Lower leg skin (tissue), 4 donors: ENCODE measurements at regions not wholly inside any gene's neighbourhood (a gene's known extent, or its start where the extent isn't known, plus 50 kb on each side); places are given as distances from the start of the nearest gene placed in this dataset.

Experiments used
- DNase-seq, 2 donors: peaks; one replicate each; pipeline ENCODE4 v3.0.0-alpha.2; 2019; ENCODE audit warnings: low spot score in 2 of 2
- H3K4me3 ChIP-seq: fragments of 200-600 bp; sonication (generic); 2 replicates; pipeline ENCODE4 v1.5.1; 2017; ENCODE audit warnings: mild to moderate bottlenecking, low read depth; ENCODE audit not compliant: poor library complexity, severe bottlenecking
- POLR2A ChIP-seq, 2 donors: fragments of 450-650 bp; IDR thresholded peaks; one replicate each; pipeline ENCODE4 v1.6.1; 2016 to 2017; ENCODE audit warnings: antibody characterized with exemption in 2 of 2, mild to moderate bottlenecking in 1 of 2, moderate library complexity in 1 of 2
- WGBS, 2 donors: methylation state at CpG; one replicate each; pipeline ENCODE4 v1.1.5; 2018; 5-methylcytosine and 5-hydroxymethylcytosine counted together
- intact Hi-C: fragments of 100-400 bp; cut with DNase I; formaldehyde crosslinking; loops from one replicate; pipeline ENCODE4 v1.15.0; 2023; ENCODE audit warnings: low total_unique reads
- TF ChIP-seq, protein P1 (sequence below), 3 donors: fragments of 450-650 bp; IDR thresholded peaks; one replicate each; pipeline ENCODE4 v1.5.1; 2016; ENCODE audit warnings: antibody characterized with exemption in 3 of 3, mild to moderate bottlenecking in 3 of 3, moderate library complexity in 2 of 3

DNA sequence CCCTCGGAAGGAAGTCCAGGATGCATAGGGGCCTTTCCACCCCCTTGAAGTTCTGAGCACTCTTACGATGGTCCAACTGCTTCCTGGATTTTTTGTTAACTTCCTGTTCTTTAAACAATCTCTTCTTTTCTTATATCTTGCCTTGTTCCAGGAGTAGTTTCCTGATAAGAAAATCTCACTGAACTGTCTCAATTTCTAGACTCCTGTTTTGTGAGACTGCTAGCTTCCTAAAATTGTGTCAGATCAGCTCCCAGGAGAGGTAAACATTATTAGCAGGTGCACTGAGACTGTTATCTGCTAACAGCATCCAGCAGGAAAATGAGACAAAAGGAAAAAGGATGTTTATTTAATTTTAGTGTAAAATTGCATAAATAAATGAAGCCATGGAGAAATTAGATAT, 106.2 kb upstream of the PITRM1 start:
- DNase-seq = no peak
- 65 to 85% methylated on average over 2 of the region's 2 CpGs for WGBS, 2 donors
- intact Hi-C loops = no loop called here

DNA sequence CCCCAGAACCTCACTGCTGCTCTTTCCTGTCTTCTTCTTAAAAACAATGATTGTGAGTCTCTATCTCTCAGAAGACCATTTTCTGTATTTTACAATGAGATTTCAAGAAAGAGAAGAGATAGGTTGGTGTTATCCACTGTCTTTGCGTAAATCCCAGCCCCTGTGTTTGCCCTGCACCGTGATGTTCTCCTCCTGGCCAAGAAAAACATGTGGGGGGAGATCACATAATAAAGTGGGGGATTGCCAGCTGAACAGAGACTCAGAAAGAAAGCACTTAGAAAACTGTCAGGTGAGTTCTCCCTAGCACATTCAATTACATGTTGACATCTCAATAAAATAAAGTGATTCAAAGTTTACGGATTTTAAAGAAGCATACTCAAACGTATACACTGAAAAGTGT, 105.0 kb upstream of the PITRM1 start:
- TF ChIP-seq POLR2A (IDR thresholded peaks at IDR 0.05) = no peak
- TF ChIP-seq, protein P1, sequence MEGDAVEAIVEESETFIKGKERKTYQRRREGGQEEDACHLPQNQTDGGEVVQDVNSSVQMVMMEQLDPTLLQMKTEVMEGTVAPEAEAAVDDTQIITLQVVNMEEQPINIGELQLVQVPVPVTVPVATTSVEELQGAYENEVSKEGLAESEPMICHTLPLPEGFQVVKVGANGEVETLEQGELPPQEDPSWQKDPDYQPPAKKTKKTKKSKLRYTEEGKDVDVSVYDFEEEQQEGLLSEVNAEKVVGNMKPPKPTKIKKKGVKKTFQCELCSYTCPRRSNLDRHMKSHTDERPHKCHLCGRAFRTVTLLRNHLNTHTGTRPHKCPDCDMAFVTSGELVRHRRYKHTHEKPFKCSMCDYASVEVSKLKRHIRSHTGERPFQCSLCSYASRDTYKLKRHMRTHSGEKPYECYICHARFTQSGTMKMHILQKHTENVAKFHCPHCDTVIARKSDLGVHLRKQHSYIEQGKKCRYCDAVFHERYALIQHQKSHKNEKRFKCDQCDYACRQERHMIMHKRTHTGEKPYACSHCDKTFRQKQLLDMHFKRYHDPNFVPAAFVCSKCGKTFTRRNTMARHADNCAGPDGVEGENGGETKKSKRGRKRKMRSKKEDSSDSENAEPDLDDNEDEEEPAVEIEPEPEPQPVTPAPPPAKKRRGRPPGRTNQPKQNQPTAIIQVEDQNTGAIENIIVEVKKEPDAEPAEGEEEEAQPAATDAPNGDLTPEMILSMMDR (IDR thresholded peaks at IDR 0.05) = no peak
- H3K4me3 ChIP-seq = no peak overlapping the region
- no peak for DNase-seq
- intact Hi-C loops = no loop called here
- WGBS, 2 donors = 88 to 89% methylated on average over 4 of the region's 4 CpGs

More for the DNA sequence above, 106.2 kb upstream of the PITRM1 start:
- H3K4me3 ChIP-seq = no peak overlapping the region
- TF ChIP-seq, protein P1 (IDR thresholded peaks at IDR 0.05) = no peak
- TF ChIP-seq POLR2A (IDR thresholded peaks at IDR 0.05) = no peak

DNA sequence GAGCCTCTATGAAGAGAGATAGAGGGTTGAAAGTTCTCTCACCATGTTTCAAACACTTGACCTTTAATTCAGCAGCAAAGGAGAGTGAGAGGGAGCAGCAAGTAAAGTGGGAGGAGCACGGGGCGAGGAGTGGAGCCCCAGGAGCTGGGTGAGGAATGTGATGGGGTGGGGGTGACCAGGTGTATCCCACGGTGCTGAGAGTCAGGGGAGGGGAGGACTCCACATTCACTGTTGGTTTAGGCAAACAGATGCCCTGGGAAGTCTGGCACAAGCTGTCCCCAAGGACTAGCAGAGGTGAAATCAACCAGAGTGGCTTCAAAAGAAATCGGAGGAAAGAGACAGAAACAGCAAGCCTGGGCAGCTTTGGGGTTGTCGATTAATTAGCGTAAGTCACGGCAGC, 101.8 kb upstream of the PITRM1 start:
- no peak overlapping the region for H3K4me3 ChIP-seq
- DNase-seq = peak in 1 of 2 donors; percentile 43
- 79 to 80% methylated on average over 7 of the region's 7 CpGs for WGBS, 2 donors
- TF ChIP-seq POLR2A (IDR thresholded peaks at IDR 0.05) = no peak
- TF ChIP-seq, protein P1 (IDR thresholded peaks at IDR 0.05) = no peak
- intact Hi-C loops = no loop called here

DNA sequence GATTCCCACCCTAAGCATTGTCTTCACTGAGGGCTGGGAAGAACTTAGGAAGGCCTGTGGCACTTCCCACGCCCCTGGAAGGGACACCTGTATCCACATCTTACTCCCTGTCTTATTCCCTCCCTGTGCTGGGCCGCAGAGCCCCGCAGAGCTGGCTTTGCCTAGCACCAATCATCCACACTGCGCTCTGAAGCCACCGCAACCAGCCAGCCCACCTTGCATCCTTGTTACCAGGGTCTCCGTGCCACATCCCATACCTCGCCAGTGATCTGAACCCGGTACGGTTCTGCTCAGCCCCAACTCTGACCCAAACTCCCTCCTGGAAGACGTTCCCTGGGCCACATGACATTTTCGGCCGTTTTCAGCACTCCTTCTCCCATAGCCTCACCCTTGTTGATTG, 101.4 kb upstream of the PITRM1 start:
- WGBS, 2 donors = 88 to 96% methylated on average over 12 of the region's 12 CpGs
- peak in 1 of 2 donors; percentile 74 for DNase-seq
- intact Hi-C loops = no loop called here
- H3K4me3 ChIP-seq = no peak overlapping the region
- TF ChIP-seq, protein P1 (IDR thresholded peaks at IDR 0.05) = no peak
- TF ChIP-seq POLR2A (IDR thresholded peaks at IDR 0.05) = no peak

DNA sequence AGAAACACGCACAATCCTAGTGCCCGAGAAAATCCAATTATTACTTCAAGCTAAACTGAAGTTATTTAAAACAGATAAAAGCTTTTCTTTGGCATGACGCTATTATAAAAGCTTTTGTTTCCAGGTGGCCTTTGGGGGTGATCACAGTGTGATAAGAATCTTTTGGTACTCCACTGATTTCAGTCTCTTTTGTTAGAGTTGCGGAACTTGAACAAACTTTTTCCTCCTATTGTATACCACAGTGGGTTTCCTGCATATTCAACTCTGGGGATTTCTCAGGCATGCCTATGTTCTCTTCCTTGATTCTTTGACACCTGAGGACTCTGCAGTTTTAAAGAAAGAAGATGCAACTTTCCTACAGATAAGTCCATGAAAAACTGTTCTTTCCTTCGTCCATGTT, 99.7 kb upstream of the PITRM1 start:
- intact Hi-C loops = no loop called here
- TF ChIP-seq POLR2A (IDR thresholded peaks at IDR 0.05) = no peak
- TF ChIP-seq, protein P1 (IDR thresholded peaks at IDR 0.05) = no peak
- 72 to 85% methylated on average over 5 of the region's 5 CpGs for WGBS, 2 donors
- DNase-seq = no peak
- no peak overlapping the region for H3K4me3 ChIP-seq

DNA sequence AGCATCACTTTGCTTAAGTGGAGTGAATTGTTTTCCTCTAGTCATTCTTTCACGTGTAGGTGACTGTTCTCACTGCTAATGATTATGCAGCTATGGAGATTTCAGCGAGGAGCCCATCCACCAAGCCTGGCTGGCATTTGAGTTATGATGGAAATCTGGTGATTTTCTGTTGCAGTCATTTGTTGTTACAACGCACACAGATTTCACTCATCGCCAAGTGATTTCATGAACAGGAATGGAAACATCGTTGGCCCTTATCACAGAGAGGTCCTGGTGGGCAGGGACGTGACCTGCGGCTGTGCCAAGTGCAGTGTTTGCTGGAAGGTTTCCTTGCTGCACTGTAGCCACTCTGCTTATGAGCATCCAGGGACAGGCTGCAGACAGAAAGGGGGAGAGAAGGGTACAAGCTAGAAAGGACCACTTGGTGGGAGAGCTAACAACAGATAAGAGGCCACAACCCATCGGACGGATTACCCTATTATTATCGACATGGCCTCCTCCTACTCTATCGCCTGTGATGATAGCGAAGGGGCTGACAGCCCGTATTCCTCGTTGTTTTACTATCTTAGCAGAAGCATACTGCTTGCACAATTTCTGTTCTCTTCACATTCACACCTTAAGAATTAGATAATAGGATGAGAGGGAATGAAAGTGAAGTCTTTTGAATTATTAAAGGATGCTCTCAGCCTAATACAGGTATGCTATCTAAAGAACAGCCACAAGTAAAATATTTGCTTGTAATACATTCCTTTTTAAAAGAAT, 99.0 kb upstream of the PITRM1 start:
- WGBS, 2 donors = 84 to 88% methylated on average over 14 of the region's 14 CpGs
- intact Hi-C loops = no loop called here
- H3K4me3 ChIP-seq = no peak overlapping the region
- TF ChIP-seq, protein P1 (IDR thresholded peaks at IDR 0.05) = no peak
- TF ChIP-seq POLR2A (IDR thresholded peaks at IDR 0.05) = no peak
- peak in 1 of 2 donors; percentile 45 for DNase-seq
